ENCODE measurements at regions not wholly inside any gene's neighbourhood (a gene's known extent, or its start where the extent isn't known, plus 50 kb on each side); places are given as distances from the start of the nearest gene placed in this dataset.

- TF ChIP-seq CTCF (IDR thresholded peaks at IDR 0.05) (no peak), EZH2phosphoT487 (IDR thresholded peaks at IDR 0.05) (no peak), EZH2 (IDR thresholded peaks at IDR 0.05) (no peak)
These were observed 254.7 kb upstream of the SLC30A5 start for GRCh38 chr5:68839019-68839552.

Data from neural progenitor cell (in vitro differentiated cells).